SK-N-SH (cell line): ENCODE measurements at regions not wholly inside any gene's neighbourhood (a gene's known extent, or its start where the extent isn't known, plus 50 kb on each side); places are given as distances from the start of the nearest gene placed in this dataset.

Experiments used
- CTCF ChIA-PET: fragments of 300-600, 350-600 bp; formaldehyde crosslinking; extraction: SDS; loops from one replicate; lab custom pipeline; 2021; lab: Yijun Ruan, JAX
- POLR2A ChIA-PET: fragments of 350-600 bp; sonication (Branson Sonifier 250); formaldehyde crosslinking; extraction: SDS; loops from one replicate; lab custom pipeline; 2020; ENCODE audit warnings: antibody characterized with exemption, inconsistent platforms; lab: Yijun Ruan, JAX
- DNase-seq: peaks from one replicate; pipeline ENCODE4 v3.0.0; 2012
- H2AFZ ChIP-seq: fragments of 200-600 bp; sonication (generic); 2 replicates; pipeline ENCODE4 v1.8.1; 2016; ENCODE audit warnings: antibody characterized with exemption, mild to moderate bottlenecking, low read depth
- H3F3A ChIP-seq: fragments of 200-600 bp; sonication (generic); replicated peaks from 2 replicates; pipeline ENCODE3; 2016; ENCODE audit warnings: antibody characterized with exemption, mild to moderate bottlenecking; ENCODE audit not compliant: insufficient read depth
- H3K27ac ChIP-seq, 2 experiments: fragments of 200-500 bp in 1 of 2; fragments of 200-600 bp in 1 of 2; sonication (Bioruptor generic) in 1 of 2; sonication (generic), shearing (Covaris generic) in 1 of 2; 2 replicates each; pipeline versions ENCODE4 v1.5.1 to v1.6.1; 2014 to 2016; ENCODE audit warnings: low read depth in 2 of 2, inconsistent platforms in 1 of 2, low read length in 1 of 2, mild to moderate bottlenecking in 1 of 2, mixed read lengths in 1 of 2
- H3K27me3 ChIP-seq: fragments of 200-600 bp; sonication (generic), shearing (Covaris generic); 2 replicates; pipeline ENCODE4 v1.6.1; 2016; ENCODE audit warnings: mixed run types; ENCODE audit not compliant: insufficient read depth
- H3K36me3 ChIP-seq, 2 experiments: fragments of 200-500 bp in 1 of 2; fragments of 200-600 bp in 1 of 2; sonication (Bioruptor generic) in 1 of 2; sonication (generic) in 1 of 2; replicated peaks in 1 of 2; 2 replicates each; pipeline versions ENCODE3 to v1.5.1; 2014 to 2016; ENCODE audit warnings: low read length in 1 of 2, mild to moderate bottlenecking in 1 of 2; ENCODE audit not compliant: insufficient read depth in 2 of 2, control insufficient read depth in 1 of 2
- H3K4me1 ChIP-seq, 2 experiments: fragments of 200-500 bp in 1 of 2; fragments of 200-600 bp in 1 of 2; sonication (Bioruptor generic) in 1 of 2; sonication (generic), shearing (Covaris generic) in 1 of 2; 2 replicates each; pipeline versions ENCODE4 v1.5.1 to v1.6.1; 2014 to 2016; ENCODE audit warnings: low read depth in 1 of 2, low read length in 1 of 2, mixed run types in 1 of 2; ENCODE audit not compliant: insufficient read depth in 2 of 2, control insufficient read depth in 1 of 2
- H3K4me2 ChIP-seq: fragments of 200-600 bp; sonication (generic), shearing (Covaris generic); 2 replicates; pipeline ENCODE4 v1.6.1; 2017; ENCODE audit warnings: mixed run types
- H3K4me3 ChIP-seq, 2 experiments: fragments of 200-500 bp in 1 of 2; fragments of 200-600 bp in 1 of 2; sonication (Bioruptor generic) in 1 of 2; sonication (generic), shearing (Covaris generic) in 1 of 2; 2 replicates each; pipeline versions ENCODE4 v1.5.1 to v1.8.1; 2014 to 2016; ENCODE audit warnings: low read depth in 2 of 2, inconsistent platforms in 1 of 2, low read length in 1 of 2, mild to moderate bottlenecking in 1 of 2, mixed read lengths in 1 of 2, moderate library complexity in 1 of 2
- H3K79me2 ChIP-seq: fragments of 200-600 bp; sonication (generic); 2 replicates; pipeline ENCODE4 v1.8.1; 2017; ENCODE audit warnings: mild to moderate bottlenecking; ENCODE audit not compliant: insufficient read depth
- H3K9ac ChIP-seq: fragments of 200-600 bp; sonication (generic); 2 replicates; pipeline ENCODE4 v1.6.1; 2017; ENCODE audit warnings: mixed run types
- H3K9me2 ChIP-seq: fragments of 200-600 bp; sonication (generic); 2 replicates; pipeline ENCODE4 v1.6.1; 2017; ENCODE audit warnings: mixed run types
- H3K9me3 ChIP-seq: fragments of 200-600 bp; sonication (generic); 2 replicates; pipeline ENCODE4 v1.6.1; 2017; ENCODE audit warnings: mixed run types, mild to moderate bottlenecking, moderate library complexity
- H4K20me1 ChIP-seq: fragments of 200-600 bp; sonication (generic); 2 replicates; pipeline ENCODE4 v1.6.1; 2017; ENCODE audit warnings: mild to moderate bottlenecking, mixed run types; ENCODE audit not compliant: insufficient read depth
- CHD2 ChIP-seq: fragments of 150-350 bp; IDR thresholded peaks from 2 replicates; pipeline ENCODE4 v1.6.1; 2018; ENCODE audit warnings: low read length; ENCODE audit not compliant: partially characterized antibody
- ELF1 ChIP-seq: IDR thresholded peaks from 2 replicates; pipeline ENCODE4 v1.4.0; 2012
- FOSL2 ChIP-seq: IDR thresholded peaks from 2 replicates; pipeline ENCODE4 v1.4.0; 2012; ENCODE audit warnings: low read depth, mild to moderate bottlenecking, moderate library complexity, borderline replicate concordance
- FOXM1 ChIP-seq: IDR thresholded peaks from 2 replicates; pipeline ENCODE4 v1.4.0; 2012; ENCODE audit warnings: low read depth, mild to moderate bottlenecking
- GABPA ChIP-seq: IDR thresholded peaks from 2 replicates; pipeline ENCODE4 v1.4.0; 2012; ENCODE audit warnings: low read depth, mild to moderate bottlenecking
- JUND ChIP-seq: IDR thresholded peaks from 2 replicates; pipeline ENCODE4 v1.4.0; 2012
- NFIC ChIP-seq: IDR thresholded peaks from 2 replicates; pipeline ENCODE4 v1.4.0; 2012; ENCODE audit warnings: borderline replicate concordance
- RAD21 ChIP-seq: IDR thresholded peaks from 2 replicates; pipeline ENCODE4 v1.6.1; 2012; ENCODE audit warnings: mild to moderate bottlenecking, low read length
- RCOR1 ChIP-seq: fragments of 150-350 bp; IDR thresholded peaks from 2 replicates; pipeline ENCODE4 v1.6.1; 2017; ENCODE audit warnings: antibody characterized with exemption, low read length
- RFX5 ChIP-seq: IDR thresholded peaks from 2 replicates; pipeline ENCODE4 v1.6.1; 2012; ENCODE audit warnings: mild to moderate bottlenecking, improper control_type of control experiment, low read length
- RXRA ChIP-seq: IDR thresholded peaks from 2 replicates; pipeline ENCODE4 v1.4.0; 2012; ENCODE audit warnings: low read depth, mild to moderate bottlenecking, borderline replicate concordance
- TCF12 ChIP-seq: IDR thresholded peaks from 2 replicates; pipeline ENCODE4 v1.4.0; 2012
- YY1 ChIP-seq: IDR thresholded peaks from 2 replicates; pipeline ENCODE4 v1.4.0; 2012; ENCODE audit warnings: low read depth, mild to moderate bottlenecking
- WGBS: methylation state at CpG from one replicate; pipeline ENCODE4 v1.1.6; 2017; ENCODE audit warnings: low lambda C conversion rate; 5-methylcytosine and 5-hydroxymethylcytosine counted together
- TF ChIP-seq, protein P1 (sequence below): IDR thresholded peaks from 2 replicates; pipeline ENCODE4 v1.4.0; 2012; ENCODE audit warnings: low read depth, borderline replicate concordance
- TF ChIP-seq, protein P2 (sequence below): IDR thresholded peaks from 2 replicates; pipeline ENCODE4 v1.4.0; 2012; ENCODE audit warnings: low read depth
- TF ChIP-seq, protein P3 (sequence below): IDR thresholded peaks from 2 replicates; pipeline ENCODE4 v1.6.1; 2012; ENCODE audit warnings: mild to moderate bottlenecking, low read depth, low read length, moderate library complexity
- TF ChIP-seq, protein P4 (sequence below): fragments of 150-350 bp; IDR thresholded peaks from 2 replicates; pipeline ENCODE4 v1.6.1; 2016; ENCODE audit warnings: mild to moderate bottlenecking, low read depth, low read length

DNA sequence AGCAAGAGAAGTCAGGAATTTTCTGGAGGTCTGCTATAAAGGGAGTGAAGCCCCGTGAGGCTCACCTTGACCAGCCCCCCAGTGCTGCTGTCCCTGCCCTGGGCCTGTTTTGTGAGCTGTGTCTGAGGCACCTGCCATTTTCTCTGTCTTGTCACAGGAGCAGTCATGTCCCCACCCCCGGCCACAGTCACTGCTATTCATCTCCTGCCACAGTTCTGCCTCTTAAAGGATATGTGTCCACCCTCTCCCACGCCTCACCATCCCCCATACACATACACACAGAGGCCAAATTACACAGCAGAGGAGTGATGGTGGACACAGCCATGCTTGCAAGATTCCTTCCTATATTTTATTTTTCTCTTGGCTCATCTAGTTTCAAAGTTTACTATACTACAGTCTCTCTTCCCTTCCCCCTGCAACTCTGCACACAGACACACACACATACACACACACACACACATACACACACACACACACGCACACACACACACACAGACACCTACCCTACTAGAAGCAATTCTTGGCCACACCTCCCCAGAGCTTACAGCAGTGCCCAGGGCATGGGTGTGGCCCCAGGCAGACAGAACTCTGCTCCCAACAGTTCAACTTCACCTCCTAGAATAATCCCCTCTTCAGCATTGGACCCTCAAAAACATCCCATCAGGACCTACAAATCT lies 68.7 kb upstream of the TAB2 start:
- Histone ChIP-seq H3K36me3 (no peaks in the 10 kb centered on the region), H3K27ac (no peak overlapping the region), H3K79me2 (no peaks in the 10 kb centered on the region), H3K4me2 (no peak overlapping the region), H3K9me2 (no peaks in the 10 kb centered on the region), H4K20me1 (no peaks in the 10 kb centered on the region), H3F3A (no peaks in the 10 kb centered on the region), H3K9me3 (no peaks in the 10 kb centered on the region), H3K27me3 (no peaks in the 10 kb centered on the region), H3K9ac (no peak overlapping the region), H2AFZ (no peak overlapping the region), H3K4me3 (no peak overlapping the region), H3K4me1 (no peaks in the 10 kb centered on the region)
- 62% methylated on average over 4 of the region's 4 CpGs for WGBS
- POLR2A ChIA-PET = no interaction called here
- CTCF ChIA-PET = interaction anchor here (0.9 kb wide), 1 partner anchor 13 kb away, joined by 3 read pairs; no protein-coding TSS in a partner anchor
- TF ChIP-seq RXRA (no peak), RFX5 (no peak), FOXM1 (no peak), NFIC (no peak), ELF1 (no peak), FOSL2 (no peak), RAD21 (no peak)
- TF ChIP-seq, protein P1, sequence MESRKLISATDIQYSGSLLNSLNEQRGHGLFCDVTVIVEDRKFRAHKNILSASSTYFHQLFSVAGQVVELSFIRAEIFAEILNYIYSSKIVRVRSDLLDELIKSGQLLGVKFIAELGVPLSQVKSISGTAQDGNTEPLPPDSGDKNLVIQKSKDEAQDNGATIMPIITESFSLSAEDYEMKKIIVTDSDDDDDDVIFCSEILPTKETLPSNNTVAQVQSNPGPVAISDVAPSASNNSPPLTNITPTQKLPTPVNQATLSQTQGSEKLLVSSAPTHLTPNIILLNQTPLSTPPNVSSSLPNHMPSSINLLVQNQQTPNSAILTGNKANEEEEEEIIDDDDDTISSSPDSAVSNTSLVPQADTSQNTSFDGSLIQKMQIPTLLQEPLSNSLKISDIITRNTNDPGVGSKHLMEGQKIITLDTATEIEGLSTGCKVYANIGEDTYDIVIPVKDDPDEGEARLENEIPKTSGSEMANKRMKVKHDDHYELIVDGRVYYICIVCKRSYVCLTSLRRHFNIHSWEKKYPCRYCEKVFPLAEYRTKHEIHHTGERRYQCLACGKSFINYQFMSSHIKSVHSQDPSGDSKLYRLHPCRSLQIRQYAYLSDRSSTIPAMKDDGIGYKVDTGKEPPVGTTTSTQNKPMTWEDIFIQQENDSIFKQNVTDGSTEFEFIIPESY = no peak
- no peak for DNase-seq

DNA sequence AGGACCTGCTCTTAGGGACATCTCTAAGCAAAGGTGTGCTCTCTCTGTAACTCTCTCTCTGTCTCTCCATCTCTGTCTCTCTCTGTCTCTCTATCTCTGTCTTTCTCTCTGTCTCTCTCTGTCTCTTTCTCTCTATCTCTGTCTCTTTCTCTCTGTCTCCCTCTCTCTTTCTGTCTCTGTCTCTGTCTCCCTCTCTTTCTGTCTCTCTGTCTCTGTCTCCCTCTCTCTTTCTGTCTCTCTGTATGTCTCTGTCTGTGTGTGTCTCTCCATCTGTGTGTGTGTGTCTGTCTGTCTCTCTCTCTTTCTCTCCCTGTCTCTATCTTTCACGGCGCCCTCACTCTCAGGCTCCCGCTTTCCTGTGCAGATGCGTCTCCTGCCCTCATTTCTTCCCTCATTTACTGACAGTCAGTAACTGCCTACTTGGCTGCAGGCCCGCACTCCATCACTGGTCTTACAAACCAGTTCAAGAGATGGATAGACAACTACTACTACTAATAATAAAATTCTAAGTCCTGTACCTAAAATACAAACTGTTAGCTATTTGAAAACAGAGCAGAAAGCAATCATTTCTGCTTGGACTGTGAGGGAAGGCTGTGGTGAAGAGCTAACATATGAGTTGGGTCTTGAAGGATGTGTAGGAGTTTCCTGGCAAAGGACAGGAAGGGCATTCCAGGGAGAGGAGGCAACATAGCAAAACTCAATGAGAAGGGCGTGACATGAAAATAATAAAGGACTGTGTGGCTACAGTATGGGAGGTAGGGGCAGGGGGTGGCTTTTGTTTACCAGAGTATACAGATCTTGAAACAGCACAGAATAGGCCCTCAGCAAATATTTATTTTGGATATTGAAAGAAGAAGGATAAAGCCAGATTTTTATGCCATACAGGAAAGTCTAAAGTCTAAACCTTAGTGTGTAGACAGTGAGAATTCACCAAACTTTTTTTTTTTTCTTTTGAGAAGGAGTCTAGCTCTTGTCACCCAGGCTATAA lies 67.8 kb upstream of the TAB2 start:
- H3K36me3 ChIP-seq = no peaks in the 10 kb centered on the region
- WGBS = 89% methylated on average over 6 of the region's 6 CpGs
- no peaks in the 10 kb centered on the region for H3K27me3 ChIP-seq
- H3K27ac ChIP-seq = no peak overlapping the region
- H3F3A ChIP-seq = no peaks in the 10 kb centered on the region
- H3K9me2 ChIP-seq = no peaks in the 10 kb centered on the region
- H4K20me1 ChIP-seq = no peaks in the 10 kb centered on the region
- H3K4me1 ChIP-seq = no peaks in the 10 kb centered on the region
- CTCF ChIA-PET = interaction anchor here (0.7 kb wide), 1 partner anchor 22 kb away, joined by 3 read pairs; no protein-coding TSS in a partner anchor
- no peaks in the 10 kb centered on the region for H3K9me3 ChIP-seq
- H2AFZ ChIP-seq = no peak overlapping the region
- POLR2A ChIA-PET = no interaction called here
- no peak overlapping the region for H3K4me2 ChIP-seq
- no peak for DNase-seq
- no peak overlapping the region for H3K4me3 ChIP-seq
- no peak overlapping the region for H3K9ac ChIP-seq
- H3K79me2 ChIP-seq = no peaks in the 10 kb centered on the region
- TF ChIP-seq JUND = no peak
- no peak for TF ChIP-seq RCOR1
- no peak for TF ChIP-seq NFIC
- TF ChIP-seq, protein P2, sequence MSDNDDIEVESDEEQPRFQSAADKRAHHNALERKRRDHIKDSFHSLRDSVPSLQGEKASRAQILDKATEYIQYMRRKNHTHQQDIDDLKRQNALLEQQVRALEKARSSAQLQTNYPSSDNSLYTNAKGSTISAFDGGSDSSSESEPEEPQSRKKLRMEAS = no peak
- TF ChIP-seq TCF12 = no peak
- no peak for TF ChIP-seq FOSL2
- TF ChIP-seq, protein P3, sequence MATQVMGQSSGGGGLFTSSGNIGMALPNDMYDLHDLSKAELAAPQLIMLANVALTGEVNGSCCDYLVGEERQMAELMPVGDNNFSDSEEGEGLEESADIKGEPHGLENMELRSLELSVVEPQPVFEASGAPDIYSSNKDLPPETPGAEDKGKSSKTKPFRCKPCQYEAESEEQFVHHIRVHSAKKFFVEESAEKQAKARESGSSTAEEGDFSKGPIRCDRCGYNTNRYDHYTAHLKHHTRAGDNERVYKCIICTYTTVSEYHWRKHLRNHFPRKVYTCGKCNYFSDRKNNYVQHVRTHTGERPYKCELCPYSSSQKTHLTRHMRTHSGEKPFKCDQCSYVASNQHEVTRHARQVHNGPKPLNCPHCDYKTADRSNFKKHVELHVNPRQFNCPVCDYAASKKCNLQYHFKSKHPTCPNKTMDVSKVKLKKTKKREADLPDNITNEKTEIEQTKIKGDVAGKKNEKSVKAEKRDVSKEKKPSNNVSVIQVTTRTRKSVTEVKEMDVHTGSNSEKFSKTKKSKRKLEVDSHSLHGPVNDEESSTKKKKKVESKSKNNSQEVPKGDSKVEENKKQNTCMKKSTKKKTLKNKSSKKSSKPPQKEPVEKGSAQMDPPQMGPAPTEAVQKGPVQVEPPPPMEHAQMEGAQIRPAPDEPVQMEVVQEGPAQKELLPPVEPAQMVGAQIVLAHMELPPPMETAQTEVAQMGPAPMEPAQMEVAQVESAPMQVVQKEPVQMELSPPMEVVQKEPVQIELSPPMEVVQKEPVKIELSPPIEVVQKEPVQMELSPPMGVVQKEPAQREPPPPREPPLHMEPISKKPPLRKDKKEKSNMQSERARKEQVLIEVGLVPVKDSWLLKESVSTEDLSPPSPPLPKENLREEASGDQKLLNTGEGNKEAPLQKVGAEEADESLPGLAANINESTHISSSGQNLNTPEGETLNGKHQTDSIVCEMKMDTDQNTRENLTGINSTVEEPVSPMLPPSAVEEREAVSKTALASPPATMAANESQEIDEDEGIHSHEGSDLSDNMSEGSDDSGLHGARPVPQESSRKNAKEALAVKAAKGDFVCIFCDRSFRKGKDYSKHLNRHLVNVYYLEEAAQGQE = no peak
- no peak for TF ChIP-seq RAD21
- TF ChIP-seq YY1 = no peak
- TF ChIP-seq GABPA = no peak
- TF ChIP-seq, protein P4, sequence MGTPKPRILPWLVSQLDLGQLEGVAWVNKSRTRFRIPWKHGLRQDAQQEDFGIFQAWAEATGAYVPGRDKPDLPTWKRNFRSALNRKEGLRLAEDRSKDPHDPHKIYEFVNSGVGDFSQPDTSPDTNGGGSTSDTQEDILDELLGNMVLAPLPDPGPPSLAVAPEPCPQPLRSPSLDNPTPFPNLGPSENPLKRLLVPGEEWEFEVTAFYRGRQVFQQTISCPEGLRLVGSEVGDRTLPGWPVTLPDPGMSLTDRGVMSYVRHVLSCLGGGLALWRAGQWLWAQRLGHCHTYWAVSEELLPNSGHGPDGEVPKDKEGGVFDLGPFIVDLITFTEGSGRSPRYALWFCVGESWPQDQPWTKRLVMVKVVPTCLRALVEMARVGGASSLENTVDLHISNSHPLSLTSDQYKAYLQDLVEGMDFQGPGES = no peak
- TF ChIP-seq, protein P1 = no peak
- no peak for TF ChIP-seq CHD2
- no peak for TF ChIP-seq RXRA
